GM10248 (cell line): ENCODE measurements at regions not wholly inside any gene's neighbourhood (a gene's known extent, or its start where the extent isn't known, plus 50 kb on each side); places are given as distances from the start of the nearest gene placed in this dataset.

Experiments
- CTCF ChIA-PET: fragments of 300-600 bp; sonication (Branson Sonifier 250); formaldehyde crosslinking; extraction: SDS; loops from one replicate; lab custom pipeline; 2021; ENCODE audit warnings: antibody characterized with exemption; lab: Yijun Ruan, JAX
- POLR2A ChIA-PET: fragments of 350-650 bp; sonication (Branson Sonifier 250); formaldehyde crosslinking; extraction: SDS; loops from one replicate; lab custom pipeline; 2020; ENCODE audit warnings: antibody characterized with exemption; lab: Yijun Ruan, JAX
- DNase-seq: peaks from one replicate; pipeline ENCODE4 v3.0.0; 2012; ENCODE audit errors: extremely low spot score
- TF ChIP-seq, protein P1 (sequence below): IDR thresholded peaks from 2 replicates; pipeline ENCODE4 v1.5.1; 2012; ENCODE audit warnings: mild to moderate bottlenecking, low read depth; ENCODE audit errors: extremely low read depth, missing control alignments, control extremely low read depth

- ChIA-PET POLR2A (no interaction called here), CTCF (no interaction called here)
- TF ChIP-seq, protein P1, sequence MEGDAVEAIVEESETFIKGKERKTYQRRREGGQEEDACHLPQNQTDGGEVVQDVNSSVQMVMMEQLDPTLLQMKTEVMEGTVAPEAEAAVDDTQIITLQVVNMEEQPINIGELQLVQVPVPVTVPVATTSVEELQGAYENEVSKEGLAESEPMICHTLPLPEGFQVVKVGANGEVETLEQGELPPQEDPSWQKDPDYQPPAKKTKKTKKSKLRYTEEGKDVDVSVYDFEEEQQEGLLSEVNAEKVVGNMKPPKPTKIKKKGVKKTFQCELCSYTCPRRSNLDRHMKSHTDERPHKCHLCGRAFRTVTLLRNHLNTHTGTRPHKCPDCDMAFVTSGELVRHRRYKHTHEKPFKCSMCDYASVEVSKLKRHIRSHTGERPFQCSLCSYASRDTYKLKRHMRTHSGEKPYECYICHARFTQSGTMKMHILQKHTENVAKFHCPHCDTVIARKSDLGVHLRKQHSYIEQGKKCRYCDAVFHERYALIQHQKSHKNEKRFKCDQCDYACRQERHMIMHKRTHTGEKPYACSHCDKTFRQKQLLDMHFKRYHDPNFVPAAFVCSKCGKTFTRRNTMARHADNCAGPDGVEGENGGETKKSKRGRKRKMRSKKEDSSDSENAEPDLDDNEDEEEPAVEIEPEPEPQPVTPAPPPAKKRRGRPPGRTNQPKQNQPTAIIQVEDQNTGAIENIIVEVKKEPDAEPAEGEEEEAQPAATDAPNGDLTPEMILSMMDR = no peak
- no peak for DNase-seq
Observed at GRCh38 chr16:79954921-79955705, 354.6 kb upstream of the MAF start.

DNA sequence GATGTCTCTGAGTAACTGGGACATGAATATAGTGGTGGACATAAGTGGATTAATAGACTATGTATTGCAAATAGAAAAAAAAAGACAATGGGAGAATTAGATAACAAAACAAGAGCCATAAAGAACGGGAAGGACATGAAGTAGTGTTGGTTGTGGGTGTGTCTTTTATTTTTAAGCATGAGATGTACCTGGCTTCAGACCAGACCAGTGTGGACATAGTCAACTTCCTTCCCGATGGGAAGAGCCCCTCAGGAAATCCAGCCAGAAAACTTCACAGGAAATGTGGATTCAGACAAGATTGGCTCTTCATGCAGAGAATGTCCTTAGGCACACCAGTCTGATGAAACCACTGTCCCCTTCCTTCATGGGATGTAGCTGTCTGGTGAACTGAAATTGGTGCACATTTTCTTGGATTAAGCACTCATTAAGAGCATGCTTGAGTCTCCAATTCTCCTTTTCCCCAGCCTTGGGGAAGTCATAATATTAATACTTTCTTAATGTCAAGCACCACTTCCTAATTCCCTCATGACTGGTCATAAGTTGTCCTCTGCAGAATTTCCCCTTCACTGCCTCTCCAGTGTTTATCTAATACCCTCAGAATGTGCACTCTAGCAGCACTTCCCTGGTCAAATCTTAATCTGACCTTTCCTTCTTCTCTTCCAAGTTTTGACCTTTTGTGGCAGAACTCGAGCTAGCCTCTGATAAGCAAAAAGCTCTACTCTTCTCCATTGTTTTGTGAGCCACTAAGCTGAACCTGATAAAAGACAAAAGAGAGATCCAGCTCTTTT is 350.6 kb upstream of the MAF start:
- ChIA-PET POLR2A (no interaction called here), CTCF (no interaction called here)

DNA sequence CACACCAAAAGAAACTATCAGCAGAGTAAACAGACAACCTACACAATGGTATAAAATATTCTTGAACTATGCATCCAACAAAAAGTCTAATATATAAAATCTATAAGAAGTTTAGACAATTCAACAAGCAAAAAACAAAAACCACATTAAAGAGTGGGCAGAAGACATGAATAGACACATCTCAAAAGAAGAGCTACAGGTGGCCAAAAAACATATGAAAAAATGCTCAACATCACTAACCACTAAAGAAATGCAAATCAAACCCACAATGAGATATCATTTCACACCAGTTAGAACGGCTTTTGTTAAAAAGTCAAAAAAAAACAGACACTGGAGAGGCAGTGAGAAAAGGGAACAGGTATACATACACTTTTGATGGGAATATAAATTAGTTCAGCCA is 348.9 kb upstream of the MAF start:
- no peak for DNase-seq
- ChIA-PET POLR2A (no interaction called here), CTCF (no interaction called here)
- TF ChIP-seq, protein P1 = no peak

More for the DNA sequence above, 350.6 kb upstream of the MAF start:
- TF ChIP-seq, protein P1 = no peak
- DNase-seq = no peak

DNA sequence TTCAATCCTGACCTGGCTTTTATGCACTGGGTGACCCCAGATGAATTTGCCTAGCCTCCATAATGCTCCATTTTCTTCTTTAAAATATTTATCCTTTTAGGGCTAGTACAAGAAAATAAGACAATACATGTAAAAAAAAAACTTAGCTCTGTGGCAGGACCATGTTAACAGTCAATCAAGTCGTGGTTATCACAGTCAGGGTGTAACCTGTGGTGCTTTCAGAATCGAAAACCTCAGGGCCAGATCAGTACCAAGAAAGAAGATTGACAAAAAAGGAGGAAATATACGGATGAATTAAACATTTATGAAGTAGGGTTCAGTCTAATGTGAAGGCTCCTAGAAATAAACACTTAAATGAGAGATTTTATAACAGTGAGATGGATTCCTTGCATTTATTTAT is 347.2 kb upstream of the MAF start:
- TF ChIP-seq, protein P1 = no peak
- ChIA-PET POLR2A (no interaction called here), CTCF (no interaction called here)
- no peak for DNase-seq

DNA sequence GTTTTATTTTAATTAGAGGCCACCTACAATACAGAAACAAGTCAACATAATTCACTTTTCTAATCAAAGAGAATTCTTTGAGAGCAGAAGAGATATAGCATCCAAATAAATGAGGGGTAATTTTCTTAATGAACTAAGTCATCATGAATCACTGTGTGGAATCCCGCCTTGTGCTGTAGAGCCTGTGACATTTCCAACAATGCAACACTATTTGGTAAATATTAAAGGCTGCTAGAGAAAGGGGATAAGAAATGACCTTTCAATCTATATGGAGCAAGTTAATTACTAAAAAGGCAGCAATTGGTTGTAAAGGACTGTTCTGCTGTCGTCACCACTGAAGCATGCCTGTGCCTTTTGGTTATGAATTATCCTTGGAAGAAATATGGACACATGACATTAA is 345.7 kb upstream of the MAF start:
- ChIA-PET CTCF (no interaction called here), POLR2A (no interaction called here)
- TF ChIP-seq, protein P1 = no peak
- no peak for DNase-seq

DNA sequence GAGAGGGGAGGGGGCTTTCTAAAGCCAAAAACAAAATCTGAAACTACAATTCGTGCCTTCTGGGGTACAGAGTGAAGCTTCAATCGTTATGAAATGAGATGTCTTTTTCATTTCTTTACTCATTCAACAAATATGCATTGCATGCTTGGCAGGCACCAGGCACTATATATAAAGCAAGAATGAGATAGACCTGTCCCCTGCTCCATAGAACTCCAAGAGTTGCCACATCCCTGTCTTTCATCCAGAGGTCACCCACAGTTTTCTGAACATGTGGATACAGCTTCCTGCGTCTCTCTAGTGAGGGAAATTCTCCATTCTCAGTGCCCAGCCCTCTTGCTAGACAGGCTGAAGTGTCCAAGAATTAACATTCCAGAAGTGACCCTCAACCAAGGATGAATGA is 343.2 kb upstream of the MAF start:
- no peak for DNase-seq
- ChIA-PET POLR2A (no interaction called here), CTCF (no interaction called here)
- TF ChIP-seq, protein P1 = no peak
